Medulla oblongata (tissue), 1 donor: ENCODE measurements at regions not wholly inside any gene's neighbourhood (a gene's known extent, or its start where the extent isn't known, plus 50 kb on each side); places are given as distances from the start of the nearest gene placed in this dataset.
"Not testable (repeated sequence)": the region's sequence is repeated elsewhere in the genome, so short reads cannot be mapped to it uniquely, and the experiment has no call there.

ENCODE experiments used
- DNase-seq: peaks from one replicate; pipeline ENCODE4 v3.0.0-alpha.2; 2015; ENCODE audit errors: extremely low spot score

DNA sequence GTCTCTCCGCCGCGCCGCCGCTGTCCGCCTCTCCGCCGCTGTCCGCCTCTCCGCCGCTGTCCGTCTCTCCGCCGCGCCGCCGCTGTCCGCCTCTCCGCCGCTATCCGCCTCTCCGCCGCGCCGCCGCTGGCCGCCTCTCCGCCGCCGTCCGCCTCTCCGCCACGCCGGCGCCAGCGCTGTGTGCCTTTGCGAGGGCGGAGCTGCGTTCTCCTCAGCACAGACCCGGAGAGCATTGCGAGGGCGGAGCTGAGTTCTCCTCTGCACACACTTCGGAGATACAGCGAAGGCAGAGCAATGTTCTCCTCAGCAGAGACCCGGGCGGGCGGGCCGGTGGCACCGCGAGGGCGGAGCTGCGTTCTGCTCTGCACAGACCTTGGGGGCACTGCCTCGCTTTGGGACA, 327.4 kb upstream of the PLGLB1 start:
- not testable (repeated sequence) for DNase-seq

DNA sequence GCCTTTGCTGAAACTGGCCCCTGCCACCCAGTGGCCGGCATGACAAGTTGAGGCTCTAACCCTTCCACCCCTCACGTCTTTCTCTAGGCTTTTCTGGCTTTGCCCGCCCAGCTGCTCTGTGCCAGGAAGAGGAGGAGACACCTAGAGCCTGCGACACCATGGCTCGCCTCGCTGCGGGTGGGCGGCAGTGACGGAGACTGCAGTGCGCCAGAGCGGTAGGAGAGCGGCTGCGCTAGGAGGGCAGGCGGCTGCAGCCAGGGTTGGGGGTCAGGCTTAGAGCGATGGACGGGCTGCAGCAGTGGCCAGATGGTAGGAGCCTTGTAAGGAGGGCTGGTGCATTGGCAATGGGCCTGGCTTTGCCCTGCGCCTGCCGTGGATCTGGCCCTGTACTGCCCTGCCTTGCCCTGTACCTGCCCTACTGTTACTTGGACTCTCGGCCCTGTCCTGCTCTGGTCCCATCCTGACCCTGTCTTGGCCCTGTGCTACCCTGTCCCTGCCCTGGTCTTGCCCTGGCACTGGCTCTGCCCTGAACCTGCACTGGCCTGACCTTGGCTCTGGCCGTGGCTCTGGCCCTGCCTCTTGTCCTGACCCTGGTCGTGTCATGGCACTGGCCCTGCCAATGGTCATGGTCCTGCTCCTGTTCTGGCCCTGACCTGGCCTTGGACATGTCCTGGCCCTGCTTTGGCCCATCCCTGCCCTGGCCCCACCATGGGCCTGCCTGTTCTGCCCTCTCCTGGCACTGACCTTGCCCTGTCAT, 330.7 kb upstream of the PLGLB1 start:
- DNase-seq, result not testable (repeated sequence)

DNA sequence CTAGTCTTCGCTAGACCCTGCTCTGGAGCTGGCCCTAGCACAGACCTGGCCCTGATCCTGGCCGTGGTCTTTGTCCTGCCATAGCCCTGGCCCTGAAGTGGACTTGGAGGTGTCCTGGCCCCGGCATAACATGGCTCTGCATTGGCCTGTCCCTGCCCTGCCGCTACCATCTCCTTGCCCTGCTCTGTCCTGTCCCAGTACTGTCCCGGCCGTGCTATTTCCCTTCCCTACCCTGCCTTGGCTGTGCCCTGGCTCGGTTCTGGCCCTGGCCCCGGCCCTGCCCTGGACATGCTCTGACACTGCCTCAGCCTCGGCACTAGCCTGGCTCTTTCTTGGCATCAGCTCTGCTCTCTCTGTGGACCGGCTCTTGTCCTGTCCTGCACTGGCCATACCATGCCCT, 331.8 kb upstream of the PLGLB1 start:
- DNase-seq, result not testable (repeated sequence)

DNA sequence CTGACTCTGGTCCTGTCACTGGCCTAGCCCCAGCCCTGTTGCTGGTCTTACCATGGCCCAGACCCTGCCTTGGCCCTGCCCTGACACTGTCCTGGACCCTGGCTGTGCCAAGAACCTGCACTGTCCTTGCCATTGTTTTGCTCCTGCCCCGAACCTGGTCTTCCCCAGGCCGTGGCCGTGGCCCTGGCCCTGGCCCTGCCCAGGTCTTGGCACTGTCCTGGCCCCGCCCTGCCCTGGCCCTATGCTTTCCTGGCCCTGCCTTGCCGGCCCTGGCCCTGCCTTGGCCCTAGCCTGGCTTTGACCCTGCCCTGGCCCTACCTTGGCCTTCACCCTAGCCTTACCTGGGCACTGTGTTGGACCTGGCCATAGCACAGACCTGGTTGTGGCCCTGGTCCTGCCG, 332.5 kb upstream of the PLGLB1 start:
- not testable (repeated sequence) for DNase-seq

DNA sequence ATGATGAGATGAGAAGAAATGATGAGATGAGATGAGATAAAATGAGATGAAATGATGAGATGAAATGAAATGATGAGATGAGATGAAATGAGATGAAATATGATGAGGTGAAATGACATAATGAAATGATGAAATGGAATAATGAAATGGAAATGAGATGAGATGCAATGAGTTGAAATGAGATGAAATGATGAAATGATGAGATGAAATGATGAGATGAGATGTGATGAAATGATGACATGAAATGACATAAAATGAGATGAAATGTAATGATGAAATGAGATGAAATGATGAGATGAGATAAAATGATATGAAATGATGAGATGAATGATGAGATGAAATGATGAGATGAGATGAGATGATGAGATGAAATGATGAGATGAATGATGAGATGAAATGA, 338.6 kb upstream of the PLGLB1 start:
- DNase-seq, result not testable (repeated sequence)

DNA sequence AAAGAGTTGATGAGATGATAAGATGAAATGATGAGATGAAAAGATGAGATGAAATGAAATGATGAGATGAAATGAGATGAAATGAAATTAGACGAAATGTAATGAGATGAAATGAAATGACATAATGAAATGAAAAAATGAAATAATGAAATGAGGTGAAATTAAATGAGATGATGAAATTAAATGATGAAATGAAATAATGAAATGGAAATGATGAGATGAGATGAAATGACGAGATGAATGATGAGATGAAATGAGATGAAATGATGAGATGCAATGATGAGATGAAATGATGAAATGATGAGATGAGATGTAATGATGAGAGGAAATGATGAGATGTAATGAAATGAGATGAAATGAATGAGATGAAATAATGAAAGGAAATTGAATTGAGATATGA, 339.3 kb upstream of the PLGLB1 start:
- not testable (repeated sequence) for DNase-seq

DNA sequence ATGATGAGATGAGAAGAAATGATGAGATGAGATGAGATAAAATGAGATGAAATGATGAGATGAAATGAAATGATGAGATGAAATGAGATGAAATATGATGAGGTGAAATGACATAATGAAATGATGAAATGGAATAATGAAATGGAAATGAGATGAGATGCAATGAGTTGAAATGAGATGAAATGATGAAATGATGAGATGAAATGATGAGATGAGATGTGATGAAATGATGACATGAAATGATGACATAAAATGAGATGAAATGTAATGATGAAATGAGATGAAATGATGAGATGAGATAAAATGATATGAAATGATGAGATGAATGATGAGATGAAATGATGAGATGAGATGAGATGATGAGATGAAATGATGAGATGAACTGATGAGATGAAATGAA, 340.2 kb upstream of the PLGLB1 start:
- DNase-seq, result not testable (repeated sequence)

DNA sequence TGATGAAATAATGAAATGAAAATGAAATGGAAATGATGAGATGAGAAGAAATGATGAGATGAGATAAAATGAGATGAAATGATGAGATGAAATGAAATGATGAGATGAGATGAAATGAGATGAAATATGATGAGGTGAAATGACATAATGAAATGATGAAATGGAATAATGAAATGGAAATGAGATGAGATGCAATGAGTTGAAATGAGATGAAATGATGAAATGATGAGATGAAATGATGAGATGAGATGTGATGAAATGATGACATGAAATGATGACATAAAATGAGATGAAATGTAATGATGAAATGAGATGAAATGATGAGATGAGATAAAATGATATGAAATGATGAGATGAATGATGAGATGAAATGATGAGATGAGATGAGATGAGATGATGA, 342.7 kb upstream of the PLGLB1 start:
- DNase-seq, result not testable (repeated sequence)

DNA sequence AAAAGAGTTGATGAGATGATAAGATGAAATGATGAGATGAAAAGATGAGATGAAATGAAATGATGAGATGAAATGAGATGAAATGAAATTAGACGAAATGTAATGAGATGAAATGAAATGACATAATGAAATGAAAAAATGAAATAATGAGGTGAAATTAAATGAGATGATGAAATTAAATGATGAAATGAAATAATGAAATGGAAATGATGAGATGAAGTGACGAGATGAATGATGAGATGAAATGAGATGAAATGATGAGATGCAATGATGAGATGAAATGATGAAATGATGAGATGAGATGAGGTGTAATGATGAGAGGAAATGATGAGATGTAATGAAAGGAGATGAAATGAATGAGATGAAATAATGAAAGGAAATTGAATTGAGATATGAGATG, 343.4 kb upstream of the PLGLB1 start:
- DNase-seq, result not testable (repeated sequence)

DNA sequence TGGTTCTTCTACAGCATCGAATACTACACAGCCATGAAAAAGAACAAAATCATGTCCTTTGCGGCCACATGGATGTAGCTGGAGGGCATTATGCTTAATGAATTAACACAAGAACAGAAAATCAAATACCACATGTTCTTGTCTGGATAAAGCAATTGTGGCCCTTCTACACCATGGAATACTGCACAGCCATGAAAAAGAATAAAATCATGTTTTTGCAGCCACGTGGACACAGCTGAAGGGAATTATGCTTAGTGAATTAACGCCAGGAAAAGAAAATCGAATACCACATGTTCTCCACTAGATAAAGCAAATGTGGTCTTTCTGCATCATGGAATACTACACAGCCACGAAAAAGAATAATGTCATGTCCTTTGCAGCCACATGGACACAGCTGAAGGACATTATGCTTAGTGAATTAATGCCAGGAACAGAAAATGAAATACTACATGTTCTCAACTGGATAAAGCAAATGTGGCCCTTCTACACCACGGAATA, 361.8 kb upstream of the PLGLB2 start:
- DNase-seq, result not testable (repeated sequence)

DNA sequence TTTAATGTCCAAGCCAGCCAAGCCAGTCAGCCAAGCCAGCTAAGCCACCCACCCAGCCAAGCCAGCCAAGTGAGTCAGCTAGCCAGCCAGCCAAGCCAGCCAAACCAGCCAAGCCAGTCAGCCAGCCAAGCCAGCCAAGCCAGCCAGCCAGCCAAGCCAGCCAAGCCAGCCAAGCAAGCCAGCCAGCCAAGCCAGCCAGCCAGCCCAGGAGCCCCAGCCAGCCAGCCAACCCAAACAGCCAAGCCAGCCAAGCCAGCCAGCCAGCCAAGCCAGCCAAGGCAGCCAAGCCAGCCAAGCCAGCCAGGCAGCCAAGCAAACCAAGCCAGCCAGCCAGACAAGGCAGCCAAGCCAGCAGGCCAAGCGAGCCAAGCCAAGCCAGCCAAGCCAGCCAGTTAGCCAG, 352.1 kb upstream of the PLGLB2 start:
- DNase-seq, result not testable (repeated sequence)

DNA sequence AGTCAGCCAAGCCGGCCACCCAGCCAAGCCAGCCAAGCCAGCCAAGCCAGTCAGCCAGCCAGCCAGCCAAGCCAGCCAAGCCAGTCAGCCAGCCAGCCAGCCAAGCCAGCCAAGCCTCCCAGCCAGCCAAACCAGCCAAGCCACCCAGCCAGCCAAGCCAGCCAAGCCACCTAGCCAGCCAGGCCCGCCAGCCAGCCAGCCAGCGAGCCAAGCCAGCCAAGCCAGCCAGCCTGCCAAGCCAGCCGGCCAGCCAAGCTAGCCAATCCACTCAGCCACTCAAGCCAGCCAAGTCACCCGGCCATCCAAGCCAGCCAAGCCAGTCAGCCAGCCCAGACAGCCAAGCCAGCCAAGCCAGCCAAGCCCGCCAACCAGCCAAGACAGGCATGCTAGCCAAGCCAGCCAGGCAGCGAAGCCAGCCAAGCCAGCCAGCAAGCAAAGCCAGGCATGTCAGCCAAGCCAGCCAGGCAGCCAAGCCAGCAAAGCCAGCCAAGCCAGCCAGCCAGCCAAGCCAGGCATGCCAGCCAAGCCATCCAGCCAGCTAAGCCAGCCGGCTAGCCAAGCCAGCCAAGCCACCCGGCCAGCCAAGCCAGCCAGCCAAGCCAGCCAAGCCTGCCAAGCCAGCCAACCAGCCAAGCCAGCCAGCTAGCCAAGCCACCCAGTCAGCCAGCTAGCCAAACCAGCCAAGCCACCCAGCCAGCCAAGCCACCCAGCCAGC, 351.2 kb upstream of the PLGLB2 start:
- not testable (repeated sequence) for DNase-seq

DNA sequence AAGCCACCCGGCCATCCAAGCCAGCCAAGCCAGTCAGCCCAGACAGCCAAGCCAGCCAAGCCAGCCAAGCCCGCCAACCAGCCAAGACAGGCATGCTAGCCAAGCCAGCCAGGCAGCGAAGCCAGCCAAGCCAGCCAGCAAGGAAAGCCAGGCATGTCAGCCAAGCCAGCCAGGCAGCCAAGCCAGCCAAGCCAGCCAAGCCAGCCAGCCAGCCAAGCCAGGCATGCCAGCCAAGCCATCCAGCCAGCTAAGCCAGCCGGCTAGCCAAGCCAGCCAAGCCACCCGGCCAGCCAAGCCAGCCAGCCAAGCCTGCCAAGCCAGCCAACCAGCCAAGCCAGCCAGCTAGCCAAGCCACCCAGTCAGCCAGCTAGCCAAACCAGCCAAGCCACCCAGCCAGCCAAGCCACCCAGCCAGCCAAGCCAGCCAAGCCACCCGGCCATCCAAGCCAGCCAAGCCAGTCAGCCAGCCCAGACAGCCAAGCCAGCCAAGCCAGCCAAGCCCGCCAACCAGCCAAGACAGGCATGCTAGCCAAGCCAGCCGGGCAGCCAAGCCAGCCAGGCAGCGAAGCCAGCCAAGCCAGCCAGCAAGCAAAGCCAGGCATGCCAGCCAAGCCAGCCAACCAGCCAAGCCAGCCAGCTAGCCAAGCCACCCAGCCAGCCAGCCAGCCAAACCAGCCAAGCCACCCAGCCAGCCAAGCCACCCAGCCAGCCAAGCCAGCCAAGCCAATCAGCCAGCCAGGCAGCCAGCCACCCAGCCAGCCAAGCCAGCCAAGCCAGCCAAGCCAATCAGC, 350.4 kb upstream of the PLGLB2 start:
- DNase-seq, result not testable (repeated sequence)

DNA sequence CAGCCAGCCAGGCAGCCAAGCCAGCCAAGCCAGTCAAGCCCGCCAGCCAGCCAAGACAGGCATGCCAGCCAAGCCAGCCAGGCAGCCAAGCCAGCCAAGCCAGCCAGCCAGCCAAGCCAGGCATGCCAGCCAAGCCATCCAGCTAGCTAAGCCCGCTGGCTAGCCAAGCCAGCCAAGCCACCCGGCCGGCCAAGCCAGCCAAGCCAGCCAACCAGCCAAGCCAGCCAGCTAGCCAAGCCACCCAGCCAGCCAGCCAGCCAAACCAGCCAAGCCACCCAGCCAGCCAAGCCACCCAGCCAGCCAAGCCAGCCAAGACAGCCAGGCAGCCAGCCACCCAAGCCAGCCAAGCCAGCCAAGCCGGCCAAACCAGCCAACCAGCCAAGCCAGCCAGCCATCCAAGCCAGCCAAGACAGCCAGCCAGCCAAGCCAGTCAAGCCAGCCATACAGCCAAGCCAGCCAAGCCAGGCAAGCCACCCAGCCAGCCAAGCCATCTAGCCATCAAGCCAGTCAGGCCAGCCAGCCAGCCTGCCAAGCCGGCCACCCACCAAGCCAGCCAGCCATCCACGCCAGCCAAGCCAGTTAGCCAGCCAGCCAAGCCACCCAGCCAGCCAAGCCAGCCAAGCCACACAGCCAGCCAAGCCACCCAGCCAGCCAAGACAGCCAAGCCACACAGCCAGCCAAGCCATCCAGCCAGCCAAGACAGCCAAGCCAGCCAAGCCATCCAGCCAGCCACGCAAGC, 349.2 kb upstream of the PLGLB2 start:
- DNase-seq, result not testable (repeated sequence)

DNA sequence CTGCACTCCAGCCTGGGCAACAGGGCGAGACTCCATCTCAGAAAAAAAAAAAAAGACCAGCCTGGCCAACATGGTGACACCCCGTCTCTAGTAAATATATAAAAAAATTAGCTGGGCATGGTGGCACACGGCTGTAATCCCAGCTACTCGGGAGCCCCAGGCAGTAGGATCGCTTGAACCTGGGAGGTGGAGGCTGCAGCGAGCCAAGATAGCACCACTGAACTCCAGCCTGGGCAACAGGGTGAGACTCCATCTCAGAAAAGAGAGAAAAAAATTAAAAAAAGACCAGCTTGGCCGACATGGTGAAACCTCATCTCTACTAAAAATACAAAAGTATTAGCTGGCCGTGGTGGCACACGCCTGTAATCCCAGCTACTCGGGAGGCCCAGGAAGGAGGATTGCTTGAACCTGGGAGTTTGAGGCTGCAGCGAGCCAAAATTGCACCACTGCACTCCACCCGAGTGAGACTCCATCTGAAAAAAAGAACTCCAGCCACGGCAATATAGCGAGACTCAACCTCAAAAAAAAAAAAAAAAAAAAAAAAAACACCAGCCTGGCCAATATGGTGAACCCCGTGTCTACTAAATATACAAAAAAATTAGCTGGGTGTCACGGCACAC, 346.1 kb upstream of the PLGLB2 start:
- no peak for DNase-seq

DNA sequence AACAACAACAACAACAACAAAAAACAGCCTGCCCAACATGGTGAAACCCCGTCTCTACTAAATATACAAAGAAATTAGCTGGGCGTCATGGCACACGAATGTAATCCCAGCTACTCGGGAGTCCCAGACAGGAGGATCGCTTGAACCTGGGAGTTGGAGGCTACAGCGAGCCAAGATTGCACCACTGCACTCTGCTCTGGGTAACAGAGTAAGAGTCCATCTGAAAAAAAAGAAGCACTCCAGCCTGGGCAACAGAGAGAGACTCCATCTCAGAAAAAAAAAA, 344.1 kb upstream of the PLGLB2 start:
- no peak for DNase-seq

DNA sequence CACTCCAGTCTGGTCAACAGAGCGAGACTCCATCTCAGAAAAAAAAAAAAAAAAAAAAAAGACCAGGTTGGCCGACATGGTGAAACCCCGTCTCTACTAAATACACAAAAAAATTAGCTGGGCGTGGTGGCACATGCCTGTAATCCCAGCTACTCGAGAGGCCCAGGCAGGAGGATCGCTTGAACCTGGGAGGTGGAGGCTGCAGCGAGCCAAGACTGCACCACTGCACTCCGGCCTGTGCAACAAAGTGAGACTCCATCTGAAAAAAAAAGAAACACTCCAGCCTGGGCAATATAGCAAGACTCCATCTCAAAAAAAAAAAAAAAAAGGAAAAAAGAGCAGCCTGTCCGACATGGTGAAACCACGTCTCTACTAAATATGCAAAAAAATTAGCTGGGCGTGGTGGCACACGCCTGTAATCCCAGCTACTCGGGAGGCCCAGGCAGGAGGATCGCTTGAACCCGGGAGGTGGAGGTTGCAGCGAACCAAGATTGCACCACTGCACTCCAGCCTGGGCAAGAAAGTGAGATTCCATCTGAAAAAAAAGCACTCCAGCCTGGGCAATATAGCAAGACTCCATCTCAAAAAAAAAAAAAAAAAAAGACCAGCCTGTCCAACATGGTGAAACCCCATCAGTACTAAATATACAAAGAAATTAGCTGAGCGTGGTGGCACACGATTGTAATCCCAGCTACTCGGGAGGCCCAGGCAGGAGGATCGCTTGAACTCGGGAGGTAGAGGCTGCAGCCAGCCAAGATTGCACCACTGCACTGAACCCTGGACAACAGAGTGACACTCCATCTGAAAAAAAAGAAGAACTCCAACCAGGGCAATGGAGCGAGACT, 343.3 kb upstream of the PLGLB2 start:
- not testable (repeated sequence) for DNase-seq

DNA sequence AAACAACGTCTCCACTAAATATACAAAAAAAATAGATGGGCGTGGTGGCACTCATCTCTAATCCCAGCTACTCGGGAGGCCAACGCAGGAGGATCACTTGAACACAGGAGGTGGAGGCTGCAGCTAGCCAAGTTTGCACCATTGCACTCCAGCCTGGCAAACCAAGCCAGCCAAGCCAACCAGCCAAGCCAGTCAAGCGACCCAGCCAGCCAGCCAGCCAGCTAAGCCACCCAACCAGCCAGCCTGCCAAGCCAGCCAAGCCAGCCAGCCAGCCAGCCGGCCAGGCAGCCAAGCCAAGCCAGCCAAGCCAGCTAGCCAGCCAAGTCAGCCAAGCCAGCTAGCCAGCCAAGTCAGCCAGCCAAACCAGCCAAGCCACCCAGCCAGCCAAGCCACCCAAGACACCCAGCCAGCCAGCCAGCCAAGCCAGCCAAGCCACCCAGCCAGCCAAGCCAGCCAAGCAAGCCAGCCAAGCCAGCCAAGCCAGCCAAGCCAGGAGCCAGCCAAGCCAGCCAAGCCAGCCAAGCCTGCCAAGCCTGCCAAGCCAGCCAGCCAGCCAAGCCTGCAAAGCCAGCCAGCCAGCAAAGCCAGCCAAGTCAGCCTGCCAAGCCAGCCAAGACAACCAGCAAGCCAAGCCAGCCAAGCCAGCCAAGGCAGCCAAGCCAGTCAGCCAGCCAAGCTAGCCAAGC, 342.2 kb upstream of the PLGLB2 start:
- DNase-seq, result not testable (repeated sequence)

DNA sequence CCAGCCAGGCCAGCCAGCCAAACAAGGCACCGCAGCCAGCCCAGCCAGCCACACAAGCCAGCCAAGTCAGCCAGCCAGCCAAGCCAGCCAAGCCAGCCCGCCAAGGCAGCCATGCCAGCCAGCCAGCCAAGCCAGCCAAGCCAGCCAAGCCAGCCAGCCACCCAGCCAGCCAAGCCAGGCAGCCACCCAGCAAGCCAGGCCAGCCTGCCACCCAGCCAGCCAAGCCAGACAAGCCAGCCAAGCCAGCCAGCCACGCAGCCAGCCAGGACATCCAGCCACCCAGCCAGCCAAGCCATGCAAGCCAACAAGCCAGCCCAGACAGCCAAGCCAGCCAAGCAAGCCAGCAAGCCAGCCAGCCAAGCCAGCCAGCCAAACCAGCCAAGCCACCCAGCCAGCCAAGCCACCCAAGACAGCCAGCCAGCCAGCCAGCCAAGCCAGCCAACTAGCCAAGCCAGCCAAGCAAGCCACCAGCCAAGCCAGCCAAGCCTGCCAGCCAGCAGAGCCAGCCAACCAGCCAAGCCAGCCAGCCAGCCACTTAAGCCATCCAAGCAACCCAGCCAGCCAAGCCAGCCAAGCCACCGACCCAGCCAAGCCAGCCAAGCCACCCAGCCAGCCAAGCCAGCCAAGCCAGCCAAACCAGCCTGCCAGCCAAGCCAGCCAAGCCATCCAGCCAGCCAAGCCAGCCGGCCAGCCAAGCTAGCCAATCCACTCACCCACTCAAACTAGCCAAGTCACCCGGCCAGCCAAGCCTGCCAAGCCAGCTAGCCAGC, 341.3 kb upstream of the PLGLB2 start:
- DNase-seq, result not testable (repeated sequence)
